ENCODE measurements at regions not wholly inside any gene's neighbourhood (a gene's known extent, or its start where the extent isn't known, plus 50 kb on each side); places are given as distances from the start of the nearest gene placed in this dataset.

DNA sequence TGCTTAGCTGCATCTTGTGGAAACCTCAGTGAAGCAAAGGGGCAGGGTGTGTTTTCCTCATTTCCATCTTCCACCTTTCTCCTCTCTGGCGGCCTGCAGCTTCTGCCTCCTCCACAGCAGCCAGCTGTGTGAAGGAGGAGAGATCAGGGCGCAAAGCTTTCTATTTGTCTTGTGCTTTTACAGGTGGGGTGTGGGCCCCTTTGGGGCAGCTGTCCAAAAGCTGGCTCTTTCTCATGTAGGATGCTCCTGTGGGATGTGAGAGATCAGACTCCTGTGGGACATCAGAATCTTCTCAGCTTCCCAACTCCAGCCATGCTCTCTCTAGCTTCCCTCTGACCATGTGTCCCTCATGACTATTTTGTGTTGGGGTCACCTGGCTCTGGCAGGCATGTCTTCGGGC lies 227.1 kb downstream of the MID1 start:
- DNase-seq (ENCODE audit: low spot score), result no peak

GRCh38 chrX:10393899-10394298 lies 226.5 kb downstream of the MID1 start:
- no peak for DNase-seq (ENCODE audit: low spot score)

GRCh38 chrX:10395179-10395578 lies 225.2 kb downstream of the MID1 start:
- no peak for DNase-seq (ENCODE audit: low spot score)
